ENCODE measurements at regions not wholly inside any gene's neighbourhood (a gene's known extent, or its start where the extent isn't known, plus 50 kb on each side); places are given as distances from the start of the nearest gene placed in this dataset.
"Not testable (repeated sequence)": the region's sequence is repeated elsewhere in the genome, so short reads cannot be mapped to it uniquely, and the experiment has no call there.

GRCh38 chr20:41783423-41784208 lies 165.4 kb upstream of the CHD6 start:
- no peak for DNase-seq

GRCh38 chr20:41782730-41783406 lies 164.7 kb upstream of the CHD6 start:
- no peak for DNase-seq

- DNase-seq = no peak
Observed at GRCh38 chr20:41782255-41782654, 164.1 kb upstream of the CHD6 start.

GRCh38 chr20:41776421-41776820 lies 158.2 kb upstream of the CHD6 start:
- DNase-seq = no peak

- DNase-seq = no peak
Observed at GRCh38 chr20:41774291-41774690, 156.1 kb upstream of the CHD6 start.

- no peak for DNase-seq
Observed at GRCh38 chr20:41770965-41771364, 152.8 kb upstream of the CHD6 start.

GRCh38 chr20:41770427-41770826 lies 152.2 kb upstream of the CHD6 start:
- DNase-seq = no peak

GRCh38 chr20:41769592-41770018 lies 151.4 kb upstream of the CHD6 start:
- DNase-seq = no peak

GRCh38 chr20:41750137-41750536 lies 132.0 kb upstream of the CHD6 start:
- no peak for DNase-seq

GRCh38 chr20:41748756-41749582 lies 130.8 kb upstream of the CHD6 start:
- DNase-seq = no peak

GRCh38 chr20:41748051-41748450 lies 129.9 kb upstream of the CHD6 start:
- DNase-seq = no peak

- DNase-seq = no peak
Observed at GRCh38 chr20:41747226-41747625, 129.0 kb upstream of the CHD6 start.

GRCh38 chr20:41746635-41747034 lies 128.5 kb upstream of the CHD6 start:
- no peak for DNase-seq

GRCh38 chr20:41738604-41739206 lies 120.5 kb upstream of the CHD6 start:
- DNase-seq = peak in 1 of 5 experiments; percentile 30

- DNase-seq = no peak
Observed at GRCh38 chr20:41735949-41736348, 117.8 kb upstream of the CHD6 start.

GRCh38 chr20:41734506-41734945 lies 116.3 kb upstream of the CHD6 start:
- DNase-seq = peak in 2 of 5 experiments; percentile 11 to 13

GRCh38 chr20:41733151-41733550 lies 115.0 kb upstream of the CHD6 start:
- no peak for DNase-seq

- not testable (repeated sequence) for DNase-seq
Observed at GRCh38 chr20:41731198-41731597, 113.0 kb upstream of the CHD6 start.

- DNase-seq = not testable (repeated sequence)
Observed at GRCh38 chr20:41727681-41728080, 109.5 kb upstream of the CHD6 start.

- DNase-seq = no peak
Observed at GRCh38 chr20:41726727-41727126, 108.5 kb upstream of the CHD6 start.

GRCh38 chr20:41719151-41719550 lies 101.0 kb upstream of the CHD6 start:
- DNase-seq = no peak

GRCh38 chr20:41717483-41717882 lies 99.3 kb upstream of the CHD6 start:
- no peak for DNase-seq

- no peak for DNase-seq
Observed at GRCh38 chr20:41716911-41717310, 98.7 kb upstream of the CHD6 start.

Measured in T-helper 2 cell (primary cell).